PC-3 (cell line): ENCODE measurements at regions not wholly inside any gene's neighbourhood (a gene's known extent, or its start where the extent isn't known, plus 50 kb on each side); places are given as distances from the start of the nearest gene placed in this dataset.

ENCODE experiments used
- ATAC-seq: fragments of 200-7000 bp; cut with Tn5 transposase; 2 replicates; pipeline ENCODE4 v1.9.1; 2020; ENCODE audit warnings: mild to moderate bottlenecking, moderate library complexity
- BruUV-seq: library from RNA; stranded (reverse); fragments of 400-500 nt; replicated peaks from 2 replicates; lab custom pipeline; 2021; lab: Mats Ljungman, UMichigan
- CTCF ChIA-PET: fragments of 300-600 bp; sonication (Branson Sonifier 250); formaldehyde crosslinking; loops from one replicate; lab custom pipeline; 2022; ENCODE audit warnings: antibody characterized with exemption; lab: Charles Lee
- POLR2A ChIA-PET: fragments of 300-600 bp; sonication (Branson Sonifier 250); formaldehyde crosslinking; loops from one replicate; lab custom pipeline; 2022; ENCODE audit warnings: antibody characterized with exemption; ENCODE audit not compliant: unreplicated experiment; lab: Charles Lee
- DNase-seq: peaks from one replicate; pipeline ENCODE4 v3.0.0-alpha.2; 2015
- H2AFZ ChIP-seq: fragments of 300-600 bp; sonication (generic); 2 replicates; pipeline ENCODE4 v1.6.0; 2016; ENCODE audit warnings: antibody characterized with exemption, low read length
- H3F3A ChIP-seq: fragments of 300-600 bp; sonication (generic); one replicate; pipeline ENCODE4 v1.6.0; 2017; ENCODE audit warnings: antibody characterized with exemption, low read length, control low read depth, mild to moderate bottlenecking; ENCODE audit not compliant: unreplicated experiment
- H3K27ac ChIP-seq: fragments of 300-600 bp; sonication (generic); 2 replicates; pipeline ENCODE4 v1.5.1; 2016; ENCODE audit warnings: mild to moderate bottlenecking, low read length
- H3K27me3 ChIP-seq: fragments of 300-600 bp; sonication (generic); 2 replicates; pipeline ENCODE4 v1.6.1; 2016; ENCODE audit warnings: low read length, mixed read lengths
- H3K36me3 ChIP-seq: fragments of 300-600 bp; sonication (generic); 2 replicates; pipeline ENCODE4 v1.6.1; 2016; ENCODE audit warnings: low read depth, mixed run types, low read length, mixed read lengths
- H3K4me1 ChIP-seq: fragments of 300-600 bp; sonication (generic); 2 replicates; pipeline ENCODE4 v1.5.1; 2016; ENCODE audit warnings: low read length; ENCODE audit not compliant: insufficient read depth
- H3K4me2 ChIP-seq: fragments of 300-600 bp; sonication (generic); 2 replicates; pipeline ENCODE4 v1.6.0; 2016; ENCODE audit warnings: low read length
- H3K4me3 ChIP-seq: fragments of 300-600 bp; sonication (generic); 2 replicates; pipeline ENCODE4 v1.5.1; 2016; ENCODE audit warnings: mild to moderate bottlenecking, low read length, mixed read lengths
- H3K79me2 ChIP-seq: fragments of 300-600 bp; sonication (generic); 2 replicates; pipeline ENCODE4 v1.6.1; 2017; ENCODE audit warnings: low read length, mixed read lengths
- H3K9ac ChIP-seq: fragments of 300-600 bp; sonication (generic); 2 replicates; pipeline ENCODE4 v1.6.0; 2016; ENCODE audit warnings: mild to moderate bottlenecking, low read length
- H3K9me2 ChIP-seq: fragments of 300-600 bp; sonication (generic); replicated peaks from 2 replicates; pipeline ENCODE4 v1.6.1; 2016; ENCODE audit warnings: mixed run types, low read length, mixed read lengths
- H3K9me3 ChIP-seq: fragments of 300-600 bp; sonication (generic); 2 replicates; pipeline ENCODE4 v1.6.1; 2016; ENCODE audit warnings: low read length, mixed read lengths
- H4K20me1 ChIP-seq: fragments of 300-600 bp; sonication (generic); 2 replicates; pipeline ENCODE4 v1.6.1; 2016; ENCODE audit warnings: low read length, mixed read lengths
- EZH2 ChIP-seq: fragments of 300-600 bp; sonication (generic); IDR thresholded peaks from one replicate; pipeline ENCODE4 v1.6.1; 2017; ENCODE audit warnings: antibody characterized with exemption, mild to moderate bottlenecking, low read length; ENCODE audit not compliant: unreplicated experiment
- intact Hi-C: fragments of 100-400 bp; cut with micrococcal nuclease; formaldehyde crosslinking; loops from 2 replicates; pipeline ENCODE4 v1.9.0; 2023
- TF ChIP-seq, protein P1 (sequence below): fragments of 300-600 bp; sonication (generic); conservative IDR thresholded peaks from 2 replicates; pipeline ENCODE4 v1.5.1; 2017; ENCODE audit warnings: antibody characterized with exemption, low read depth, mild to moderate bottlenecking, low read length

DNA sequence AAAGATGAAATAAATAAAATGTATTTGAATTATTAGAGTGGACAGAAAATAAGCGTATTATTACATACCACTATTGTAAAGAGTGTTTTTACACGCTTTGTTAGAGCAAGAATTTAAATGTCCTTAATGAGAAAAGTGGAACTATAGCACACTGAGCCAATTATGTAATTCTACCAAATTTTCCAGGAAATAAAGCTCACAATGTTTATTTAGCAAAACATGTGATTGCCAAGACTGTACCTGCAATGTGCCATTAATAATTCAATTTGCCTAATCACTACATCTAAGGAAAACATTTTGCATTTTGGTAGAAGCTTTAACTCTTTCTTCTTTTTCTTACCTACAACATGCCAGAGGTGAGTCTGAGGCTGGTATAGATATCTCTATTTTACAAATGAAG is 58.7 kb upstream of the PHACTR1 start:
- no peaks in the 10 kb centered on the region for H3K4me1 ChIP-seq
- no peak for TF ChIP-seq EZH2
- DNase-seq (no peak), ATAC-seq (no peak)
- intact Hi-C loops: no loop called here
- CTCF ChIA-PET: no interaction called here
- no peaks in the 10 kb centered on the region for H3F3A ChIP-seq
- H3K9me3 ChIP-seq: no peaks in the 10 kb centered on the region
- H4K20me1 ChIP-seq: no peaks in the 10 kb centered on the region
- H3K27ac ChIP-seq: no peak overlapping the region
- peaks cover 45% of the 10 kb centered on the region for H3K27me3 ChIP-seq
- POLR2A ChIA-PET: no interaction called here
- no peak overlapping the region for H2AFZ ChIP-seq
- no peaks in the 10 kb centered on the region for H3K9me2 ChIP-seq
- H3K4me2 ChIP-seq: no peak overlapping the region
- H3K36me3 ChIP-seq: no peaks in the 10 kb centered on the region
- no TSS peak for BruUV-seq
- H3K79me2 ChIP-seq: no peaks in the 10 kb centered on the region
- H3K9ac ChIP-seq: no peak overlapping the region
- no peak overlapping the region for H3K4me3 ChIP-seq

DNA sequence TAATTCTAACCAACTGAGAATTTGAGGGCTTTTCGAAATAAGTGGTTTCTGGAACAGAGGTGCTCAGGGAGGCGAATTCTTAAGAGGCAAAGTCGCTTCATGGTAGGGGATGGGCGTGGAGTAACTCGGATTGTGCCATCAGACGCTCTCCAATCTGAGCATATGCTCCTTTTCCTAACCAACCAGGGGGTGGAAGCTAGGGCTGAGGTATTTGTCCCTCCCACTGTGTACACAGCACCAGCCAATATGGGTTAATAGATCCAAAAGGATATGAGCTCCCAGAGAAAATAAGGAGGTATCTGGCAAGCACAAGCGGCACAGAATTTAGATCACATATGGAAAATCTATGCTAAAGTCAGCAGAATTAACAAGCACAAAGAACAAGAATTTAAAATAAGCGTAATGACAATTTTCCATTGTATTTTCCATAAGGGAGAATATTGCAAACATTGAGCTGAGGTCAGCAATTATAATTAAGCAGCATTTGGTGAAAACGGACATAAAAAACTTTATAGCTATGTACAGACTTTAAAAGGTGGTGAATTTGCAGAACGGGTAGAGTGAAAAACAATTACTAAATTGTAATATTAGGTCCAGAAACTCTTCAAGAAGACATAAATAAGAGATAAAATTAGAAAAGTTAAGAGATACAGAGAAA is 55.0 kb upstream of the PHACTR1 start:
- Histone ChIP-seq H4K20me1 (no peaks in the 10 kb centered on the region), H3K9me3 (no peaks in the 10 kb centered on the region), H3K36me3 (no peaks in the 10 kb centered on the region), H3F3A (no peaks in the 10 kb centered on the region), H2AFZ (no peak overlapping the region), H3K4me2 (no peak overlapping the region), H3K79me2 (no peaks in the 10 kb centered on the region), H3K27me3 (peaks cover 62% of the 10 kb centered on the region), H3K27ac (no peak overlapping the region), H3K9me2 (no peaks in the 10 kb centered on the region), H3K4me1 (no peaks in the 10 kb centered on the region), H3K4me3 (no peak overlapping the region), H3K9ac (no peak overlapping the region)
- ChIA-PET CTCF (interaction anchor here (0.7 kb wide), 1 partner anchor 146 kb away, joined by 4 read pairs; no protein-coding TSS in a partner anchor), POLR2A (no interaction called here)
- DNase-seq (no peak), ATAC-seq (no peak)
- TF ChIP-seq, protein P1, sequence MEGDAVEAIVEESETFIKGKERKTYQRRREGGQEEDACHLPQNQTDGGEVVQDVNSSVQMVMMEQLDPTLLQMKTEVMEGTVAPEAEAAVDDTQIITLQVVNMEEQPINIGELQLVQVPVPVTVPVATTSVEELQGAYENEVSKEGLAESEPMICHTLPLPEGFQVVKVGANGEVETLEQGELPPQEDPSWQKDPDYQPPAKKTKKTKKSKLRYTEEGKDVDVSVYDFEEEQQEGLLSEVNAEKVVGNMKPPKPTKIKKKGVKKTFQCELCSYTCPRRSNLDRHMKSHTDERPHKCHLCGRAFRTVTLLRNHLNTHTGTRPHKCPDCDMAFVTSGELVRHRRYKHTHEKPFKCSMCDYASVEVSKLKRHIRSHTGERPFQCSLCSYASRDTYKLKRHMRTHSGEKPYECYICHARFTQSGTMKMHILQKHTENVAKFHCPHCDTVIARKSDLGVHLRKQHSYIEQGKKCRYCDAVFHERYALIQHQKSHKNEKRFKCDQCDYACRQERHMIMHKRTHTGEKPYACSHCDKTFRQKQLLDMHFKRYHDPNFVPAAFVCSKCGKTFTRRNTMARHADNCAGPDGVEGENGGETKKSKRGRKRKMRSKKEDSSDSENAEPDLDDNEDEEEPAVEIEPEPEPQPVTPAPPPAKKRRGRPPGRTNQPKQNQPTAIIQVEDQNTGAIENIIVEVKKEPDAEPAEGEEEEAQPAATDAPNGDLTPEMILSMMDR: no peak
- no TSS peak for BruUV-seq
- intact Hi-C loops: no loop called here
